ENCODE measurements at regions not wholly inside any gene's neighbourhood (a gene's known extent, or its start where the extent isn't known, plus 50 kb on each side); places are given as distances from the start of the nearest gene placed in this dataset.

- TF ChIP-seq FOSB (CRISPR knock-in tag; IDR thresholded peaks at IDR 0.05), result no peak
- no peak for TF ChIP-seq MAFK (IDR thresholded peaks at IDR 0.05; ENCODE audit: partially characterized antibody)
- no peak for TF ChIP-seq REST (IDR thresholded peaks at IDR 0.05)
- TF ChIP-seq, protein P1, sequence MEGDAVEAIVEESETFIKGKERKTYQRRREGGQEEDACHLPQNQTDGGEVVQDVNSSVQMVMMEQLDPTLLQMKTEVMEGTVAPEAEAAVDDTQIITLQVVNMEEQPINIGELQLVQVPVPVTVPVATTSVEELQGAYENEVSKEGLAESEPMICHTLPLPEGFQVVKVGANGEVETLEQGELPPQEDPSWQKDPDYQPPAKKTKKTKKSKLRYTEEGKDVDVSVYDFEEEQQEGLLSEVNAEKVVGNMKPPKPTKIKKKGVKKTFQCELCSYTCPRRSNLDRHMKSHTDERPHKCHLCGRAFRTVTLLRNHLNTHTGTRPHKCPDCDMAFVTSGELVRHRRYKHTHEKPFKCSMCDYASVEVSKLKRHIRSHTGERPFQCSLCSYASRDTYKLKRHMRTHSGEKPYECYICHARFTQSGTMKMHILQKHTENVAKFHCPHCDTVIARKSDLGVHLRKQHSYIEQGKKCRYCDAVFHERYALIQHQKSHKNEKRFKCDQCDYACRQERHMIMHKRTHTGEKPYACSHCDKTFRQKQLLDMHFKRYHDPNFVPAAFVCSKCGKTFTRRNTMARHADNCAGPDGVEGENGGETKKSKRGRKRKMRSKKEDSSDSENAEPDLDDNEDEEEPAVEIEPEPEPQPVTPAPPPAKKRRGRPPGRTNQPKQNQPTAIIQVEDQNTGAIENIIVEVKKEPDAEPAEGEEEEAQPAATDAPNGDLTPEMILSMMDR (IDR thresholded peaks at IDR 0.05), result no peak
Measured at GRCh38 chr13:87884884-87885283, 213.7 kb downstream of the SLITRK5 start (continued).

DNA sequence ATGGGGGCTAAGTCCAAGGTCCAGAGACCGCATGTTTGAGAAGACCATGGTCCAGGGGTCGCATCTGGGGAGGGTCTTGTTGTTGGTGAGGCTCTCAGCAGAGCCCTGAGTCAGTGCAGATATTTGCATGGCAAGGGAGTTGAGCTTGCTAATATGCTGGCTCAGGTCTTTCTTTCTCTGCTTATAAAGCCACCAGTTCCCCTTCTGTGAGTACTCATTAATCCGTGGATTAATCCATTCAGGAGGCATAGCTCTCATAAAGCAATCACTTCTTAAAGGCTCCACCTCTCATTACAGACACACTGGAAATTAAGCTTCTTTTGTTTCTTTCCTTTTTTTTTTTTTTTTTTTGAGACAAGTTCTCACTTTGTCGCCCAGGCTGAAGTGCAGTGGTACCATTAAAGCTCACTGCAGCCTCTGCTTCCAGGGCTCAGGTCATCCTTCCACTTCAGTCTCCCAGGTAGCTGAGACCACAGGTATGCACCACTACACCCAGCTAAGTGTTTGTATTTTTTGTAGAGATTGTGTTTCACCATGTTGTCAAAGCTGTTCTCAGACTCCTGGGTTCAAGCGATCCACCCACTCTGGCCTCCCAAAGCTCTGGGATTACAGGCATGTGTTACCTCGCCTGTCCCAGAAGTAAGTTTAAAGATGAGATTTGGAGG, 216.4 kb downstream of the SLITRK5 start:
- ChIA-PET CTCF (no interaction called here), POLR2A (no interaction called here)
- H3K4me2 ChIP-seq, result no peak overlapping the region
- H3K4me3 ChIP-seq, result no peak overlapping the region
- no peaks in the 10 kb centered on the region for H3K9me3 ChIP-seq
- no peak for TF ChIP-seq EP300 (IDR thresholded peaks at IDR 0.05)
- TF ChIP-seq MAFK (IDR thresholded peaks at IDR 0.05; ENCODE audit: partially characterized antibody), result no peak
- TF ChIP-seq ZNF302 (CRISPR knock-in tag; IDR thresholded peaks at IDR 0.05), result no peak
- no peak for TF ChIP-seq CBX8 (IDR thresholded peaks at IDR 0.05)
- TF ChIP-seq MYC (IDR thresholded peaks at IDR 0.05; ENCODE audit: borderline replicate concordance, low read length), result no peak
- TF ChIP-seq NPAS2 (CRISPR knock-in tag; IDR thresholded peaks at IDR 0.05; ENCODE audit: borderline replicate concordance), result no peak
- no peak for TF ChIP-seq ZSCAN20 (CRISPR knock-in tag; IDR thresholded peaks at IDR 0.05)
- no peak for TF ChIP-seq ESRRA (IDR thresholded peaks at IDR 0.05; ENCODE audit: borderline replicate concordance, low read length)
- no peak for TF ChIP-seq KDM1A (IDR thresholded peaks at IDR 0.05; ENCODE audit: low read depth)
- no peak for TF ChIP-seq NFE2L2 (conservative IDR thresholded peaks at IDR 0.05; ENCODE audit: low read length)
- TF ChIP-seq RARB (CRISPR knock-in tag; IDR thresholded peaks at IDR 0.05), result no peak
- TF ChIP-seq SREBF2 (IDR thresholded peaks at IDR 0.05), result no peak
- TF ChIP-seq, protein P2, sequence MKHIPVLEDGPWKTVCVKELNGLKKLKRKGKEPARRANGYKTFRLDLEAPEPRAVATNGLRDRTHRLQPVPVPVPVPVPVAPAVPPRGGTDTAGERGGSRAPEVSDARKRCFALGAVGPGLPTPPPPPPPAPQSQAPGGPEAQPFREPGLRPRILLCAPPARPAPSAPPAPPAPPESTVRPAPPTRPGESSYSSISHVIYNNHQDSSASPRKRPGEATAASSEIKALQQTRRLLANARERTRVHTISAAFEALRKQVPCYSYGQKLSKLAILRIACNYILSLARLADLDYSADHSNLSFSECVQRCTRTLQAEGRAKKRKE (CRISPR knock-in tag; IDR thresholded peaks at IDR 0.05; ENCODE audit: low read depth), result no peak
- TF ChIP-seq HOXB13 (CRISPR knock-in tag; IDR thresholded peaks at IDR 0.05; ENCODE audit: low read depth), result no peak
- no peaks in the 10 kb centered on the region for H3K4me1 ChIP-seq
- ATAC-seq, result no peak
- no peak overlapping the region for H3K27ac ChIP-seq
- 43% methylated on average over 6 of the region's 6 CpGs for WGBS (ENCODE audit: missing lambda C conversion rate)
- DNase-seq (ENCODE audit: low read depth in 1 of 2, low spot score in 1 of 2), result no peak
- FAIRE-seq, result no peak

DNA sequence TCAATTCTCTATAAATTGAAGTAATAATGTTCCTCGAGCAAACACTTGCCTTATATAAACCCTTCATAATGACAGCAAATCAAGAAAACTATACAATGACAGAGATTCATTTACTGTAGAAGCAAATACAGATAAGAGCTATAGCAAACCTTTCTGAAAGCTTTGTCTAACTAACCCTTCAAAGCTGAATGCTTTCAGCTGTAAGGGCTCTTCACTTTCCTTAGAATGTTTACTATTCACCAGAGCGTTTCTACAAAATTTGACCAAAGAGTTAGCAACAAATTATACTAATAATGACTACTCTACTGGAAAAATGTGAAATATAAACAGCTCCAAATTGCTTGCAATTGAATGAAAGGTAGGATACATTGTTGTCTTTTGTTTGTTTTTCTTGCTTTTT, 218.1 kb downstream of the SLITRK5 start:
- POLR2A ChIA-PET, result no interaction called here
- TF ChIP-seq, protein P3, sequence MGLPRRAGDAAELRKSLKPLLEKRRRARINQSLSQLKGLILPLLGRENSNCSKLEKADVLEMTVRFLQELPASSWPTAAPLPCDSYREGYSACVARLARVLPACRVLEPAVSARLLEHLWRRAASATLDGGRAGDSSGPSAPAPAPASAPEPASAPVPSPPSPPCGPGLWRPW (IDR thresholded peaks at IDR 0.05), result no peak
- no peak for TF ChIP-seq RCOR1 (IDR thresholded peaks at IDR 0.05; ENCODE audit: low read depth, low read length)
- TF ChIP-seq CHD4 (IDR thresholded peaks at IDR 0.05; ENCODE audit: borderline replicate concordance), result no peak
- no peak for TF ChIP-seq JUN (IDR thresholded peaks at IDR 0.05)
- no peak for TF ChIP-seq GATA3 (IDR thresholded peaks at IDR 0.05; ENCODE audit: borderline replicate concordance)
- no peak for TF ChIP-seq NFE2L2 (conservative IDR thresholded peaks at IDR 0.05; ENCODE audit: low read length)
- TF ChIP-seq POLR2AphosphoS2 (conservative IDR thresholded peaks at IDR 0.05; ENCODE audit: low read length), result no peak
- no peak for TF ChIP-seq HMGXB4 (CRISPR knock-in tag; IDR thresholded peaks at IDR 0.05; ENCODE audit: borderline replicate concordance)

More for the DNA sequence above, 218.1 kb downstream of the SLITRK5 start:
- CTCF ChIA-PET, result no interaction called here
- no peaks in the 10 kb centered on the region for H3K9me3 ChIP-seq
- H3K27ac ChIP-seq, result no peak overlapping the region
- no peak for DNase-seq (ENCODE audit: low read depth in 1 of 2, low spot score in 1 of 2)
- WGBS (ENCODE audit: missing lambda C conversion rate), result 9% methylated on average over 2 of the region's 2 CpGs
- no peak for FAIRE-seq
- ATAC-seq, result no peak
- H3K4me2 ChIP-seq, result no peak overlapping the region
- H3K4me1 ChIP-seq, result no peaks in the 10 kb centered on the region
- no peak overlapping the region for H3K4me3 ChIP-seq
